Tibial nerve (tissue), 4 donors: ENCODE measurements at regions not wholly inside any gene's neighbourhood (a gene's known extent, or its start where the extent isn't known, plus 50 kb on each side); places are given as distances from the start of the nearest gene placed in this dataset.

Experiments used
- DNase-seq, 2 donors: peaks; one replicate each; pipeline ENCODE4 v3.0.0-alpha.2; 2019; ENCODE audit warnings: low spot score in 2 of 2
- H3K27ac ChIP-seq, 4 donors: fragments of 200-600 bp; sonication (generic) in 3 of 4; one replicate each; pipeline ENCODE4 v1.5.1; 2017 to 2019; ENCODE audit warnings: mild to moderate bottlenecking in 1 of 4
- H3K27me3 ChIP-seq, 2 donors: fragments of 200-600 bp; sonication (generic) in 1 of 2; one replicate each; pipeline versions ENCODE4 v1.5.1 to v1.6.0; 2017 to 2019
- H3K36me3 ChIP-seq, 3 donors: fragments of 200-600 bp; sonication (generic); one replicate each; pipeline ENCODE4 v1.5.1; 2018 to 2019
- H3K4me1 ChIP-seq, 4 donors: fragments of 200-600 bp; sonication (generic) in 3 of 4; one replicate each; pipeline ENCODE4 v1.5.1; 2017 to 2019
- H3K4me3 ChIP-seq, 4 donors: fragments of 200-600 bp; sonication (generic) in 3 of 4; one replicate each; pipeline ENCODE4 v1.5.1; 2017 to 2019; ENCODE audit warnings: mild to moderate bottlenecking in 1 of 4, moderate library complexity in 1 of 4
- H3K9me3 ChIP-seq, 4 donors: fragments of 200-600 bp; sonication (generic) in 3 of 4; one replicate each; pipeline ENCODE4 v1.5.1; 2017 to 2019
- EP300 ChIP-seq, 2 donors: sonication (generic); formaldehyde crosslinking; IDR thresholded peaks; one replicate each; pipeline ENCODE4 v1.6.1; 2017; ENCODE audit warnings: antibody characterized with exemption in 2 of 2, mild to moderate bottlenecking in 1 of 2
- POLR2A ChIP-seq, 2 donors: fragments of 450-650 bp; IDR thresholded peaks; one replicate each; pipeline ENCODE4 v1.6.1; 2017; ENCODE audit warnings: antibody characterized with exemption in 2 of 2, mild to moderate bottlenecking in 2 of 2, moderate library complexity in 2 of 2
- WGBS, 2 donors: methylation state at CpG; one replicate each; pipeline ENCODE4 v1.1.5; 2018; 5-methylcytosine and 5-hydroxymethylcytosine counted together
- TF ChIP-seq, protein P1 (sequence below), 5 experiments: fragments of 200-600 bp in 3 of 5; fragments of 450-650 bp in 2 of 5; sonication (generic) in 3 of 5; IDR thresholded peaks; one replicate each; pipeline ENCODE4 v1.5.1; 2016 to 2019; ENCODE audit warnings: antibody characterized with exemption in 5 of 5, mild to moderate bottlenecking in 3 of 5, moderate library complexity in 2 of 5

DNA sequence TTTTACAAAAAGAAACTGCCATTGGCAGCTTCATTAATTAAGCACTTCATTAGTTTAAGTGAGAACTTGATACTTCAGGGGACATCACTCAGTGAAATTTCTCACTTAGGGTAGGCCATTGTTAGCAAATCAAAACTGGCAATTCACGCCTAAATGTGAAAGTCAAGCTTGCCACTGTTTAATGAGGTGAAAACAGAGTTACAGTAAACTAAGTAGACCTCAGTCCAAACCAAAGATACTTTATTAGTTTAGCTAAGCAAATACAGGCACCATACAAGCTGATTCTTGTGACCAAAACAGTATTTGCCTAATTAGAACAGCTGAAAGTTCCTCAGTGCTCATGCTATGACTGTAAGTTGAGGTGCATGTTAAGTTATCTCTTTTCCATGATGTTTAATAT lies 176.5 kb upstream of the CPNE8 start:
- no peak overlapping the region for H3K4me3 ChIP-seq
- DNase-seq: no peak
- no peaks in the 10 kb centered on the region for H3K27me3 ChIP-seq
- no peaks in the 10 kb centered on the region for H3K9me3 ChIP-seq
- WGBS, 2 donors: 87 to 98% methylated on average over 1 of the region's 1 CpG
- H3K27ac ChIP-seq: no peak overlapping the region
- H3K36me3 ChIP-seq: no peaks in the 10 kb centered on the region
- TF ChIP-seq, protein P1, sequence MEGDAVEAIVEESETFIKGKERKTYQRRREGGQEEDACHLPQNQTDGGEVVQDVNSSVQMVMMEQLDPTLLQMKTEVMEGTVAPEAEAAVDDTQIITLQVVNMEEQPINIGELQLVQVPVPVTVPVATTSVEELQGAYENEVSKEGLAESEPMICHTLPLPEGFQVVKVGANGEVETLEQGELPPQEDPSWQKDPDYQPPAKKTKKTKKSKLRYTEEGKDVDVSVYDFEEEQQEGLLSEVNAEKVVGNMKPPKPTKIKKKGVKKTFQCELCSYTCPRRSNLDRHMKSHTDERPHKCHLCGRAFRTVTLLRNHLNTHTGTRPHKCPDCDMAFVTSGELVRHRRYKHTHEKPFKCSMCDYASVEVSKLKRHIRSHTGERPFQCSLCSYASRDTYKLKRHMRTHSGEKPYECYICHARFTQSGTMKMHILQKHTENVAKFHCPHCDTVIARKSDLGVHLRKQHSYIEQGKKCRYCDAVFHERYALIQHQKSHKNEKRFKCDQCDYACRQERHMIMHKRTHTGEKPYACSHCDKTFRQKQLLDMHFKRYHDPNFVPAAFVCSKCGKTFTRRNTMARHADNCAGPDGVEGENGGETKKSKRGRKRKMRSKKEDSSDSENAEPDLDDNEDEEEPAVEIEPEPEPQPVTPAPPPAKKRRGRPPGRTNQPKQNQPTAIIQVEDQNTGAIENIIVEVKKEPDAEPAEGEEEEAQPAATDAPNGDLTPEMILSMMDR (IDR thresholded peaks at IDR 0.05): no peak
- no peak for TF ChIP-seq POLR2A (IDR thresholded peaks at IDR 0.05)
- no peak for TF ChIP-seq EP300 (IDR thresholded peaks at IDR 0.05)
- H3K4me1 ChIP-seq: no peaks in the 10 kb centered on the region

DNA sequence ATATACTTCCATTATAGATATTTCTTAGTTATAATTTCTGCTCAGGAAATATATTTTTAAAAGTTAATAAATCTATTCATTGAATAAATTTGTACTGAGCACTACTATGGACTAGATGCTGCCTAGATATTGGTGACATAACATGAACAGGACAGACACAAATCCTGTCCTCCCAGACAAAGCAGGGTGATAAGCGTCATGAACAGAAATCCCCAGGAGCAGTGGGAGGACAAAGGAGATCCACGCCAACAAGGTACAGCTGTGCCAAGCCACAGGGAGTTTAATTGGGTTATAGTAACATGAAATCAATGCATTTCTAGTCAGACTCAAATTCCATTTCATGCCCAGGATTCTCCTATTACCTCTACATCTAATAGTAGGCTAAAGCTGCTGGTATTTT lies 171.8 kb upstream of the CPNE8 start:
- Histone ChIP-seq H3K27me3 (no peaks in the 10 kb centered on the region), H3K4me3 (no peak overlapping the region), H3K36me3 (no peaks in the 10 kb centered on the region), H3K9me3 (no peaks in the 10 kb centered on the region), H3K27ac (no peak overlapping the region), H3K4me1 (no peaks in the 10 kb centered on the region)
- no peak for DNase-seq
- 80 to 91% methylated on average over 2 of the region's 2 CpGs for WGBS, 2 donors
- TF ChIP-seq EP300 (IDR thresholded peaks at IDR 0.05) (no peak), POLR2A (IDR thresholded peaks at IDR 0.05) (no peak)
- TF ChIP-seq, protein P1 (IDR thresholded peaks at IDR 0.05): no peak

DNA sequence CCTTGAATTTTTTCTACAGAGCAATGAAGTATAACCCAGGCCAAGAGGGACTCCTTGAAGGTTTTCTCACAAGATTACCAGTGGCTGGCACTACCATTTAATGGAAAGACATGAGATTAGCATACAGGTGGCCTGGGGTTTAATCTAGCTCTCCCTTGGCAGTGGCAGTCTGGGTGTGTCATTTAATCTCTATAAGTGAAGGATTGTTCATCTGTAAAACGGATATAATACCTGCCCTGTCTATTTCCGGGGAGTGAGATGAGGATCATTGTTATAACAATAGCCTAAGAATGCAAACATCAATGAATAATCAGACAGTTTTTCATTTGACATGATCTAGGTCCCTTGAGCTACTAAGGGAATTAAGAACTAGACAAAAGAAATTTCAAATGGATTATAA lies 168.7 kb upstream of the CPNE8 start:
- Histone ChIP-seq H3K4me3 (no peak overlapping the region), H3K4me1 (no peaks in the 10 kb centered on the region), H3K9me3 (no peaks in the 10 kb centered on the region), H3K27me3 (no peaks in the 10 kb centered on the region), H3K36me3 (no peaks in the 10 kb centered on the region), H3K27ac (no peak overlapping the region)
- no peak for DNase-seq
- WGBS, 2 donors: 70 to 82% methylated on average over 2 of the region's 2 CpGs
- TF ChIP-seq POLR2A (IDR thresholded peaks at IDR 0.05) (no peak), EP300 (IDR thresholded peaks at IDR 0.05) (no peak)
- TF ChIP-seq, protein P1 (IDR thresholded peaks at IDR 0.05): no peak

DNA sequence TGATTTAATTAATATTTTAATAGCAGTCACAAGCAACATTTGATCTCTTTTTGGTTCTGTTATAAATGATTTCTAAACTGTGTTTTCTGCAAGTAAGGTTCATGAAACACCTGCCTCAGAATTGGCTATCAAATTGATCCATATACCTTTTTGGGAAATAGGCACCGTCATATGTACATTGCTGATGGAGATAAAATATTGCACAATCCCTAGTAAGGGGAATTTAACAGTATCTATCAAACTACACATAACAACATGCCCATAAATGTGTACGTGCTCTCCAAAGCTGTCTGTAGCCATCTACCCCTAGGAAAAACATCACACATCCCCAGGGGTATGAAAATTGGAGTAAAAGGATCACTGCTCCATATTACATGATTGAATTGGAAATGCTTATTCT lies 167.3 kb upstream of the CPNE8 start:
- Histone ChIP-seq H3K4me3 (no peak overlapping the region), H3K9me3 (no peaks in the 10 kb centered on the region), H3K27me3 (no peaks in the 10 kb centered on the region), H3K36me3 (no peaks in the 10 kb centered on the region), H3K4me1 (no peaks in the 10 kb centered on the region), H3K27ac (no peak overlapping the region)
- 63 to 82% methylated on average over 2 of the region's 2 CpGs for WGBS, 2 donors
- TF ChIP-seq POLR2A (IDR thresholded peaks at IDR 0.05): no peak
- TF ChIP-seq, protein P1 (IDR thresholded peaks at IDR 0.05): no peak
- TF ChIP-seq EP300 (IDR thresholded peaks at IDR 0.05): no peak
- no peak for DNase-seq

DNA sequence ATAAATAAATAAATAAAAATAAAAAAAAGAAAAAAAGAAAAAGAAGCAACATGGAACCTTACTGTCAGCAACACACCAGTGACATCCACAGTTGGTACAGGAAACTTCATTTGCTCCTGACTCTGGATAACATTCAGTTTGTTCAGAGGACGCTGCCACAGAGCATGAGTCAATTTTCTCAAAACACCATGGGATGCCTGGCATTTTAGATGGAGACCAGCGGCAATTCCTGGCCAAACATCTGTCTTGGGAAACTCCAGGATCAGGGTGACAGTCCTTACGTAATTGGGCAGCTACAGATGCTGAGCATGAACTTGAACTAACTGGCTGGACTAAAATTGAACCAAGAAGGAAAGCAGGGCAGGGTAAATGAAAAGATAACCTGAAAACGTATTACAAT lies 166.2 kb upstream of the CPNE8 start:
- WGBS, 2 donors: 86 to 88% methylated on average over 4 of the region's 4 CpGs

More for the DNA sequence above, 166.2 kb upstream of the CPNE8 start:
- TF ChIP-seq EP300 (IDR thresholded peaks at IDR 0.05): no peak
- TF ChIP-seq POLR2A (IDR thresholded peaks at IDR 0.05): no peak
- TF ChIP-seq, protein P1 (IDR thresholded peaks at IDR 0.05): no peak
- DNase-seq: no peak
- H3K4me1 ChIP-seq: no peaks in the 10 kb centered on the region
- no peak overlapping the region for H3K4me3 ChIP-seq
- H3K27ac ChIP-seq: no peak overlapping the region
- no peaks in the 10 kb centered on the region for H3K9me3 ChIP-seq
- no peaks in the 10 kb centered on the region for H3K27me3 ChIP-seq
- H3K36me3 ChIP-seq: no peaks in the 10 kb centered on the region
